Tibial nerve (tissue), 3 donors: ENCODE measurements at regions not wholly inside any gene's neighbourhood (a gene's known extent, or its start where the extent isn't known, plus 50 kb on each side); places are given as distances from the start of the nearest gene placed in this dataset.

ENCODE experiments used
- POLR2A ChIP-seq, 2 donors: fragments of 450-650 bp; IDR thresholded peaks; one replicate each; pipeline ENCODE4 v1.6.1; 2017; ENCODE audit warnings: antibody characterized with exemption in 2 of 2, mild to moderate bottlenecking in 2 of 2, moderate library complexity in 2 of 2
- TF ChIP-seq, protein P1 (sequence below), 5 experiments: fragments of 200-600 bp in 3 of 5; fragments of 450-650 bp in 2 of 5; sonication (generic) in 3 of 5; IDR thresholded peaks; one replicate each; pipeline ENCODE4 v1.5.1; 2016 to 2019; ENCODE audit warnings: antibody characterized with exemption in 5 of 5, mild to moderate bottlenecking in 3 of 5, moderate library complexity in 2 of 5

DNA sequence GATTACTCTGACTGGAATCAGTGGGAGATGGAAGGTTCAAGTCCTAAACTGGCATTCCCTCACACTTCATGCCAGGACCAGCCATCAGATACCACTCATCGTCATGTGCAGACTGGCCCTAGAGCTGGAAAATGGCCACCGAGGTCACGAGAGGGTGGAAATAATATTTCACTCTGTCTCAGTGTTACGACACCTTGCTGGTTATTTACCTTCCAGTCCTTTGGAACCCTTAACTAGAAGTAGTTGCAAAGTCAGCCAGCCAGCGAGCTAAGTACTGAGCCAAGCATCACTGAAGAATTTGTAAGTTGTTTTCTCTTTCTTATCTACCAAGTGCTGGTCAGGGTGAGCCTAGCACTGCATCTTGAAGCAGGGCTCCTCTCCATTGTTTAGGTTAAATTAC lies 309.9 kb upstream of the RASGRP1 start:
- TF ChIP-seq, protein P1, sequence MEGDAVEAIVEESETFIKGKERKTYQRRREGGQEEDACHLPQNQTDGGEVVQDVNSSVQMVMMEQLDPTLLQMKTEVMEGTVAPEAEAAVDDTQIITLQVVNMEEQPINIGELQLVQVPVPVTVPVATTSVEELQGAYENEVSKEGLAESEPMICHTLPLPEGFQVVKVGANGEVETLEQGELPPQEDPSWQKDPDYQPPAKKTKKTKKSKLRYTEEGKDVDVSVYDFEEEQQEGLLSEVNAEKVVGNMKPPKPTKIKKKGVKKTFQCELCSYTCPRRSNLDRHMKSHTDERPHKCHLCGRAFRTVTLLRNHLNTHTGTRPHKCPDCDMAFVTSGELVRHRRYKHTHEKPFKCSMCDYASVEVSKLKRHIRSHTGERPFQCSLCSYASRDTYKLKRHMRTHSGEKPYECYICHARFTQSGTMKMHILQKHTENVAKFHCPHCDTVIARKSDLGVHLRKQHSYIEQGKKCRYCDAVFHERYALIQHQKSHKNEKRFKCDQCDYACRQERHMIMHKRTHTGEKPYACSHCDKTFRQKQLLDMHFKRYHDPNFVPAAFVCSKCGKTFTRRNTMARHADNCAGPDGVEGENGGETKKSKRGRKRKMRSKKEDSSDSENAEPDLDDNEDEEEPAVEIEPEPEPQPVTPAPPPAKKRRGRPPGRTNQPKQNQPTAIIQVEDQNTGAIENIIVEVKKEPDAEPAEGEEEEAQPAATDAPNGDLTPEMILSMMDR (IDR thresholded peaks at IDR 0.05): no peak
- TF ChIP-seq POLR2A (IDR thresholded peaks at IDR 0.05): no peak
